ENCODE measurements at regions not wholly inside any gene's neighbourhood (a gene's known extent, or its start where the extent isn't known, plus 50 kb on each side); places are given as distances from the start of the nearest gene placed in this dataset.

- TF ChIP-seq TAF1 (IDR thresholded peaks at IDR 0.05; ENCODE audit: low read depth) (no peak), EGR1 (IDR thresholded peaks at IDR 0.05) (no peak), TCF12 (IDR thresholded peaks at IDR 0.05; ENCODE audit: low read depth) (no peak), EP300 (IDR thresholded peaks at IDR 0.05; ENCODE audit: borderline replicate concordance) (no peak), YY1 (IDR thresholded peaks at IDR 0.05; ENCODE audit: low read depth) (no peak), CREB1 (IDR thresholded peaks at IDR 0.05; ENCODE audit: low read depth) (no peak), NFIC (IDR thresholded peaks at IDR 0.05) (no peak), ZBTB7A (IDR thresholded peaks at IDR 0.05; ENCODE audit: low read depth) (no peak), RAD21 (IDR thresholded peaks at IDR 0.05; ENCODE audit: low read depth) (no peak), MAX (IDR thresholded peaks at IDR 0.05) (no peak), TEAD4 (IDR thresholded peaks at IDR 0.05) (no peak), FOXM1 (IDR thresholded peaks at IDR 0.05; ENCODE audit: borderline replicate concordance, low read depth) (no peak), CEBPB (IDR thresholded peaks at IDR 0.05) (no peak), REST (IDR thresholded peaks at IDR 0.05; ENCODE audit: low read depth) (no peak)
These were observed 299.1 kb upstream of the CDH8 start for GRCh38 chr16:62335356-62335755.

- TF ChIP-seq TCF12 (IDR thresholded peaks at IDR 0.05; ENCODE audit: low read depth) (no peak), FOXM1 (IDR thresholded peaks at IDR 0.05; ENCODE audit: borderline replicate concordance, low read depth) (no peak), TEAD4 (IDR thresholded peaks at IDR 0.05) (no peak), NFIC (IDR thresholded peaks at IDR 0.05) (no peak), USF1 (IDR thresholded peaks at IDR 0.05) (no peak), REST (IDR thresholded peaks at IDR 0.05; ENCODE audit: low read depth) (no peak), RAD21 (IDR thresholded peaks at IDR 0.05; ENCODE audit: low read depth) (no peak), CEBPB (IDR thresholded peaks at IDR 0.05) (no peak), YY1 (IDR thresholded peaks at IDR 0.05; ENCODE audit: low read depth) (no peak), EGR1 (IDR thresholded peaks at IDR 0.05) (no peak), MAX (IDR thresholded peaks at IDR 0.05) (no peak), ZBTB7A (IDR thresholded peaks at IDR 0.05; ENCODE audit: low read depth) (no peak)
These were observed 285.4 kb upstream of the CDH8 start for GRCh38 chr16:62321606-62322005.

- no peak for TF ChIP-seq CEBPB (IDR thresholded peaks at IDR 0.05)
- TF ChIP-seq TEAD4 (IDR thresholded peaks at IDR 0.05), result no peak
- TF ChIP-seq RAD21 (IDR thresholded peaks at IDR 0.05; ENCODE audit: low read depth), result no peak
- TF ChIP-seq TAF1 (IDR thresholded peaks at IDR 0.05; ENCODE audit: low read depth), result no peak
- no peak for TF ChIP-seq YY1 (IDR thresholded peaks at IDR 0.05; ENCODE audit: low read depth)
- no peak for TF ChIP-seq EP300 (IDR thresholded peaks at IDR 0.05; ENCODE audit: borderline replicate concordance)
- TF ChIP-seq USF1 (IDR thresholded peaks at IDR 0.05), result no peak
- no peak for TF ChIP-seq REST (IDR thresholded peaks at IDR 0.05; ENCODE audit: low read depth)
- no peak for TF ChIP-seq FOXM1 (IDR thresholded peaks at IDR 0.05; ENCODE audit: borderline replicate concordance, low read depth)
- no peak for TF ChIP-seq NFIC (IDR thresholded peaks at IDR 0.05)
- TF ChIP-seq CREB1 (IDR thresholded peaks at IDR 0.05; ENCODE audit: low read depth), result no peak
- TF ChIP-seq EGR1 (IDR thresholded peaks at IDR 0.05), result no peak
- TF ChIP-seq ZBTB7A (IDR thresholded peaks at IDR 0.05; ENCODE audit: low read depth), result no peak
- TF ChIP-seq MAX (IDR thresholded peaks at IDR 0.05), result no peak
- TF ChIP-seq TCF12 (IDR thresholded peaks at IDR 0.05; ENCODE audit: low read depth), result no peak
These were observed 262.4 kb upstream of the CDH8 start for GRCh38 chr16:62298600-62298999.

GRCh38 chr16:62294213-62294972, 258.2 kb upstream of the CDH8 start:
- TF ChIP-seq TCF12 (IDR thresholded peaks at IDR 0.05; ENCODE audit: low read depth), result no peak
- no peak for TF ChIP-seq CEBPB (IDR thresholded peaks at IDR 0.05)
- TF ChIP-seq NFIC (IDR thresholded peaks at IDR 0.05), result no peak
- TF ChIP-seq ZBTB7A (IDR thresholded peaks at IDR 0.05; ENCODE audit: low read depth), result no peak
- no peak for TF ChIP-seq USF1 (IDR thresholded peaks at IDR 0.05)
- no peak for TF ChIP-seq REST (IDR thresholded peaks at IDR 0.05; ENCODE audit: low read depth)
- no peak for TF ChIP-seq MAX (IDR thresholded peaks at IDR 0.05)
- TF ChIP-seq EGR1 (IDR thresholded peaks at IDR 0.05), result no peak
